GM19467 (cell line): ENCODE measurements at regions not wholly inside any gene's neighbourhood (a gene's known extent, or its start where the extent isn't known, plus 50 kb on each side); places are given as distances from the start of the nearest gene placed in this dataset.

Experiments used
- ATAC-seq: cut with Tn5 transposase; IDR thresholded peaks from one replicate; pipeline ENCODE4 v1.9.1; 2021; ENCODE audit warnings: mild to moderate bottlenecking, moderate library complexity; ENCODE audit not compliant: unreplicated experiment

DNA sequence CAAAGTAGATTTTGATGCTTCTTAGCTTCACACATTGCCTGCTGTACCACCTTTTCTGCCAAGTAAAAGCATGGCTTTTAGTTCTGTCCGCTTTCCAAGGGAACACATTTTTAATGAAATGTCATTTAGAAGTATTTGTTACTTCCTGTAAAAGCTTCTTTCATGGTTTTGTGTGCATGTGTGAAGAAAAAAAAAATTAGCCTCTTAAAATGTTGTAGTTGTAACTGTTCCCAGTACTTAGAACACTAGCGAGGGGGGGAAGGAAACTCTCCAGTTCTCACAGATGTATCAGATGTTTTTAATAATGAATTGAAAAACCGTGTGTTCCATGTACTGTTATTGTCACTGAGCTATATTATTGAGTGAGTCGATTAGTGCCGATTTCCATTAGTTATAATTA is 568.3 kb upstream of the ADGRL2 start:
- ATAC-seq = no peak

DNA sequence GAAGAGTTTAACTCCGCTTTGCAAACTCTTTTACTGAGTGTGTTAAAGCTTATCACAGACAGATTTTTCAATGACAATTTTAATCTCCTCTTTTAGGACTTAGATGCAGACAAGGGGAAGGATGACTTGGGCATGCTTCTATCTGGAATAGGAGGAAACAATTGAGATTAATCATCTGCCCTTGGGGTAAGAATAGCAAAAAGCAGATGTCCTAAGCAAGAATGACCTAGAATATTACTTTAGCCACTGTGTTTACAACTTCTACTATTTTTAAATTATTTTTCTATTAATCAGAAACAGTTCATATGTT is 569.0 kb upstream of the ADGRL2 start:
- ATAC-seq = no peak

DNA sequence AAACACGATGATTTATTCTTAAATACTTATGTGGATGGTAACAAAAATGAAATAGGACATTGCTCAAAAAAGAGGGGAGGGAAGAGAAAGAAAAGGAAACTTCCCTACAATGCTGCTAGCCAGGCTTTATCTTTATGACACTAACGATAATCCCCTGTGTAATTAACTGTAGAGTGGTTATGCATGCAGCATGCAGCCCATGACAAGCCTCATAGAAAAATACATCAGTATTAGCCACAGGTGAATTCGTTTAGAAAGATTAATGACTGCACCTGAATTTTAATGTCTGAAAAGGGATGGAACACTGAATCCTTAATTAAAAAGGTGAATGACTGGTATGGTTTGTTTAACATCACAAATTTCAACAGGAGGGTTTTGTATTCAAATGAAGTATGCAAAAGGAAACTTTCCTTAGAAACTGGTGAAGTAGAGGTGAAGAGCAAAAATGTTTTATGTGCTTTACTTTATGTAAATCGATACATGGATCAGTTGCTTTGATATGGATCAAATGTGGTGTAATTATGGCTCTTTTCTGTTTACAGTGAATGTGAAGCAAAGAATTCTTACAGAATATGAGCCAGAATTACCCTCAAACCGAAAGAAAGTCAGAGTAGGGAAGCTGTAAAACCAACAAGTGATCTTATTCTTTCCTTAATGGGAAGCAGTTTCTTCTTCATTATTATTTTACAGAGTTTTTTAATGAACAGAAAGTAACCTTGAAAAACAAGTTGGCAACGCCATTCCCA is 569.6 kb upstream of the ADGRL2 start:
- ATAC-seq = no peak

DNA sequence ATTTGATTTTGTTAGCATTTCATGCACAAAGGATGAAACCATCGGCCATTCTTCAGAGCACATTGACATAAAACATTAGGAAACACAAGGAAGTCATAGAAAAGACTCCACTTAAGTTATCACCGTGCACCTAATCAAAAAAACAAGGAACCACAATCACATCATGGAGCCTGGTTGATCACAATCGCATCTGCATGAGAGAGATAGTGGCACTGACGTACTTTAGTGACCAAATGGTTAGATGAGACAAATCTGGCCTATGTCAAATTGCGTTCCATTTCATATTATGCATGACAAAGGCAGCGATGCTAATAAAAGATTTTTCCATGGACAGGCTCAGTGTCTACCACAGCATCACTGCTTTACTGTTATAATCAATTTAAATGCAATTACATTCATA is 571.8 kb upstream of the ADGRL2 start:
- ATAC-seq = no peak

DNA sequence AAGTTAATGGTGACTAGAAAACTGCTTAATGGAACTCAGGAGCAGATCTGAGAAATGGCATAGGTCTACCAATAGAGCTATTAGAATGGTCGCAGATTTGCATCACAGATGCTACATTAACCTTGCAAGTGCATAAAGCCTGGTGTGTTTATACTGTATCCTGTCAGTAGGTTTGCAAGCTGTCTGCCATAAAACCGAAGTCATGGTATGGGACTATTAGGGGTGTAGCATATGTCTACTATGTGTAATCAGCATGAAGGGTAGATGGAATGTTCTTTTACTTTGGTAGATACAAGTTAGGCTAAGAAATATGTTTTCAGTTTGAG is 574.2 kb upstream of the ADGRL2 start:
- ATAC-seq = no peak

GRCh38 chr1:81225789-81226602 is 574.7 kb upstream of the ADGRL2 start:
- no peak for ATAC-seq

GRCh38 chr1:81224222-81224621 is 576.5 kb upstream of the ADGRL2 start:
- ATAC-seq = no peak

- ATAC-seq = no peak
Observed at GRCh38 chr1:81221564-81221963, 579.2 kb upstream of the ADGRL2 start.

DNA sequence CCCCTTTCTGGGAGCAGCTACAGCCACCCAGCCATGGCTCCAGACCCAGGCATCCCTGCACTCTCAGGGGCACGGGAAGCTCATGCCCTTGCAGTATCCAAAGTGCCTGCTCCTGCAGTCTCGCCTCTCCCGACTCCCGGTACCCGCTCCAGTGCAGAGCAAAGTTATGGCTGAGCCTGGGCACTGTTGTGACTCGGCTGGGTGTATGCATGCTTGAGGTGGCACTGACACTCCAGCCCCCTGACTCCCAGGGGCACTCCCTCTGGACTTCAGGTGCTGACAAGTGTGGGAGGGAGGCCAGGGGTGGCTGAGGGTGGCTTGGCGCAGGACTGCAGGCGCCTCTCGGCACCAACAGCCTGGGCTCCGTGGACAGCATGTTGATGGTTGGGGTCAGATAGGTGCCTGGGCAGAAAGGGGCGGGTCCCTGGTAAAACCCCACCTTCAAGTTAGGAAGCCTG is 580.1 kb upstream of the ADGRL2 start:
- ATAC-seq = no peak

DNA sequence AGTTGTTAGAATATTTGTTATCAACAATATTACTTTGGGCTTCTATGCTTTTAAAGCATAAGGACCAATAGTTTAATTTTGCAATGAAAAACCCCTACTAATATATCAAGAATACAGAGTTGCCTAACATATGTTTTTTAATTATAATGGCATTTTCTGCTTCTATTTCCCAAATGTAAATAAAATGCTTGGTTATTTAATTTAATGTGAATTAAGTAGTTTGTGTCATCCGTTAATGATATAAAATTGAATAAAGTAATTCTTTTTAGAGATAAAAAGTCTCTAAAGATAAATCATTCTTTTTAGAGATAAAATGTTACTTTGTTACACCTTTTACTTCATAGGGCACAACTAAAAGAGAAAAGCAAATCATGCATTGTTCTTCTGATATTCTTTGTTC is 583.7 kb upstream of the ADGRL2 start:
- no peak for ATAC-seq

GRCh38 chr1:81213279-81213678 is 587.5 kb upstream of the ADGRL2 start:
- no peak for ATAC-seq

GRCh38 chr1:81209461-81209860 is 591.3 kb upstream of the ADGRL2 start:
- no peak for ATAC-seq

GRCh38 chr1:81208441-81208840 is 592.3 kb upstream of the ADGRL2 start:
- ATAC-seq = no peak

DNA sequence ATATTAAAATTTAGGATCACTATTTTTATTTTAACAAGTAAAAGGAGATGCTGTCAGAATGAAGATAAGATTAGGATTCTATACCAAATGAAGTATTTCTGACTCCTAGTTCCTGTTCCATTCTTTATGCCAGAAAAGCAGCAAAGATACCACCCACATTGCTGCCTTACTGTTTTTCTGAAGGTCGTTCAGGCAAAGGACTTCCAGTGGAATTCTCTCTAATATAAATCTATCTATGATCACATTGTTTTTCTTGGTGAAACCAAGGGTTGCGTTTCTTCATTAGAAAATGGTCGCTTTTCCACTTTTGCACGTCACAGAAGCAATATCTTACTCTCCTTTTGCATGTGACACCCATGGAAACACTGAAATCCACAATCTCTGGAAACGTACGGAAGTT is 594.8 kb upstream of the ADGRL2 start:
- ATAC-seq = no peak

DNA sequence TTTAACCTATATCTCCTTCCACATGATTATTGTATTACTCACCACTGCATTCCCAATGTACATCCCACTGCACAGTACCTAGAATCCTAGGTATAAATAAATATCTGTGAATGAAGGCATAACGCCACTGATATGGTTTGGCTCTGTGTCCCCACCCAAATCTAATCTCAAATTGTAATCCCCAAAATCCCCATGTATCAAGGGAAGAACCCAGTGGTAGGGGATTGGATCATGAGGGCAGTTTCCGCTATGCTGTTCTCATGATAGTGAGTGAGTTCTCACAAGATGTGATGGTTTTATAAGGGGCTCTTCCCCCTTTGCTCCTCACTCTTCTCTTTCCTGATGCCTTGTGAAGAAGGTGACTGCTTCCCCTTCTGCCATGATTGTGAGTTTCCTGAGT is 599.0 kb upstream of the ADGRL2 start:
- ATAC-seq = no peak

- ATAC-seq = no peak
Observed at GRCh38 chr1:81197591-81197990, 603.1 kb upstream of the ADGRL2 start.

DNA sequence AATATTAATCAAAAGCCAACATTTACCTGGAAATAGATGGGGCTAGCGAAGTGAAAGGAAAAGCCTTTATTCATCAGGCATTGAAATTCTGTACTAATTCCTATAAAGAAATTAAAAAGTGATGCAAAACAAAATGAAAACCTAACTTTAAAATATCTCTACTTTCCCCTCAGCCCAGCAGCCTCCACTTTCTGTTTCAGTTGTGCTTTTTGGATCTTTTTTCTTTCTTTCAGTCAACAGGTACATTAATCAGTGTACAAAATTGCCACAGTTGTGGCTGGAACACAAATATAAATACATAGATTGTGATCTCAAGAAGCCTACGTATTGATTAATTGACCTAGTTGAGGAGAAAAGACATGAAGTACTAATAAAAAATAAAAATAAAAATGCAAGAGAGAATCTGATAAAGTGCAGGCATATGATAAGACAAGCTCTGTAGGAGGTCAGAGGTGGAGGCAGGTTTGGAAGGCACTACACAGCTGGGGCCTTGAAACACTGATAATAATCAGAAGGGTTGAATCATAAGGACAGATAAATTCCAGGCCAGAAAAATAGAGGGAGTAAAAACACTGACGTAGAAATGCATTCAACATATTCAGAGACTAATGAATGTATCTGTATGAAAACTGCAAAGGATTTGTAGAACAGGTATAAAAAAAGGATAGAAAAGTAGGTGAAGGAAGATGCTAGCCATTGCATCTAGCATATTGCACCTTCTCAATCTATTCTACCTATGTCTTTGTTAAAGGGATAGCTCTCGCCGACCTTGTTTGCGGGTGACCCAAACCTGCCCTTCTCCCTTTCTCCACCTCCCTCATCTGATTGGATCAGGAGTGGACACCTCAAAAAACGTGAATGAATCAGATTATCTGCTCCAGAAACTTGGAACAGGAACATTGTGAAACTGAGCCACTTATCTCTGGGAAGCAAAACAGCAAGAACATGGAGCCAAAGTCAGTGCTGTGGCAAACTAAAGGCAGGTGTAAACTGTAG is 607.8 kb upstream of the ADGRL2 start:
- ATAC-seq = no peak

GRCh38 chr1:81190003-81190402 is 610.7 kb upstream of the ADGRL2 start:
- no peak for ATAC-seq

DNA sequence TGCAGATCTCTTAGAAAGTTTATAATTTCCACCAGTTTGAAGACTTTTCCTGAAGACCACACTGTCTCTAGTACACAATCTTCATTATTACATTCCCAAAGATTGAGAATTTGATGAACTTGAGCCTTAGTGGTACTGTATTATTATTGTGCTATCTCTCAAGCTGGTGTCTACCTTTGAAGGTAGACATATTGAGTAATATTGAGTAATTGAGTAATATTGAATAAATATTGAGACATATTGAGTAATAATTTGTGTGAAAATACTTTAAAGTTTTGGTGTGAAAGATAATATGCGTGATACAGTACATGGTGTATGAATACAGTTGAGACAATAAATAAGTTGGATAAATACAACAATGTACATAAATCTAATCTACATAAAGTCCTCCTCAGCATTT is 613.1 kb upstream of the ADGRL2 start:
- no peak for ATAC-seq

GRCh38 chr1:81186261-81186660 is 614.5 kb upstream of the ADGRL2 start:
- no peak for ATAC-seq

- no peak for ATAC-seq
Observed at GRCh38 chr1:81183553-81183952, 617.2 kb upstream of the ADGRL2 start.
